Hepatic stellate cell (primary cell): ENCODE measurements at regions not wholly inside any gene's neighbourhood (a gene's known extent, or its start where the extent isn't known, plus 50 kb on each side); places are given as distances from the start of the nearest gene placed in this dataset.
"Not testable (repeated sequence)": the region's sequence is repeated elsewhere in the genome, so short reads cannot be mapped to it uniquely, and the experiment has no call there.

Source experiments
- DNase-seq: peaks from one replicate; pipeline ENCODE4 v3.0.0; 2011; ENCODE audit warnings: low spot score

GRCh38 chr6:92507552-92507951, 911.8 kb downstream of the EPHA7 start:
- no peak for DNase-seq

- DNase-seq: no peak
Measured at GRCh38 chr6:92504509-92504908, 914.9 kb downstream of the EPHA7 start.

GRCh38 chr6:92497281-92497680, 922.1 kb downstream of the EPHA7 start:
- no peak for DNase-seq

- no peak for DNase-seq
Measured at GRCh38 chr6:92496527-92496926, 922.8 kb downstream of the EPHA7 start.

- DNase-seq: no peak
Measured at GRCh38 chr6:92495242-92495641, 924.1 kb downstream of the EPHA7 start.

GRCh38 chr6:92485487-92485886, 933.9 kb downstream of the EPHA7 start:
- DNase-seq: no peak

- no peak for DNase-seq
Measured at GRCh38 chr6:92479831-92480230, 939.5 kb downstream of the EPHA7 start.

- no peak for DNase-seq
Measured at GRCh38 chr6:92473056-92473455, 946.3 kb downstream of the EPHA7 start.

- no peak for DNase-seq
Measured at GRCh38 chr6:92469186-92469828, 950.1 kb downstream of the EPHA7 start.

- no peak for DNase-seq
Measured at GRCh38 chr6:92468066-92468465, 951.3 kb downstream of the EPHA7 start.

GRCh38 chr6:92460133-92460532, 959.2 kb downstream of the EPHA7 start:
- no peak for DNase-seq

- DNase-seq: no peak
Measured at GRCh38 chr6:92459606-92460005, 959.8 kb downstream of the EPHA7 start.

- no peak for DNase-seq
Measured at GRCh38 chr6:92446052-92446451, 973.3 kb downstream of the EPHA7 start.

GRCh38 chr6:92433911-92434310, 985.4 kb downstream of the EPHA7 start:
- no peak for DNase-seq

GRCh38 chr6:92431502-92431901, 987.9 kb downstream of the EPHA7 start:
- DNase-seq: no peak

- no peak for DNase-seq
Measured at GRCh38 chr6:92428448-92428847, 990.9 kb downstream of the EPHA7 start.

GRCh38 chr6:92427453-92427852, 991.9 kb downstream of the EPHA7 start:
- DNase-seq: no peak

GRCh38 chr6:92415656-92416055, 1003.7 kb downstream of the EPHA7 start:
- no peak for DNase-seq

GRCh38 chr6:92408350-92408749, 1011.0 kb downstream of the EPHA7 start:
- no peak for DNase-seq

- no peak for DNase-seq
Measured at GRCh38 chr6:92404281-92404680, 1015.1 kb downstream of the EPHA7 start.

- no peak for DNase-seq
Measured at GRCh38 chr6:92399911-92400310, 1019.4 kb downstream of the EPHA7 start.

GRCh38 chr6:92388706-92389105, 1030.7 kb downstream of the EPHA7 start:
- not testable (repeated sequence) for DNase-seq

- no peak for DNase-seq
Measured at GRCh38 chr6:92380803-92381601, 1038.4 kb downstream of the EPHA7 start.

- no peak for DNase-seq
Measured at GRCh38 chr6:92377137-92377536, 1042.2 kb downstream of the EPHA7 start.
